SK-N-SH (cell line): ENCODE measurements at regions not wholly inside any gene's neighbourhood (a gene's known extent, or its start where the extent isn't known, plus 50 kb on each side); places are given as distances from the start of the nearest gene placed in this dataset.

ENCODE experiments used
- CTCF ChIA-PET: fragments of 300-600, 350-600 bp; formaldehyde crosslinking; extraction: SDS; loops from one replicate; lab custom pipeline; 2021; lab: Yijun Ruan, JAX
- POLR2A ChIA-PET: fragments of 350-600 bp; sonication (Branson Sonifier 250); formaldehyde crosslinking; extraction: SDS; loops from one replicate; lab custom pipeline; 2020; ENCODE audit warnings: antibody characterized with exemption, inconsistent platforms; lab: Yijun Ruan, JAX
- DNase-seq: peaks from one replicate; pipeline ENCODE4 v3.0.0; 2012
- H2AFZ ChIP-seq: fragments of 200-600 bp; sonication (generic); 2 replicates; pipeline ENCODE4 v1.8.1; 2016; ENCODE audit warnings: antibody characterized with exemption, mild to moderate bottlenecking, low read depth
- H3F3A ChIP-seq: fragments of 200-600 bp; sonication (generic); replicated peaks from 2 replicates; pipeline ENCODE3; 2016; ENCODE audit warnings: antibody characterized with exemption, mild to moderate bottlenecking; ENCODE audit not compliant: insufficient read depth
- H3K27ac ChIP-seq, 2 experiments: fragments of 200-500 bp in 1 of 2; fragments of 200-600 bp in 1 of 2; sonication (Bioruptor generic) in 1 of 2; sonication (generic), shearing (Covaris generic) in 1 of 2; 2 replicates each; pipeline versions ENCODE4 v1.5.1 to v1.6.1; 2014 to 2016; ENCODE audit warnings: low read depth in 2 of 2, inconsistent platforms in 1 of 2, low read length in 1 of 2, mild to moderate bottlenecking in 1 of 2, mixed read lengths in 1 of 2
- H3K27me3 ChIP-seq: fragments of 200-600 bp; sonication (generic), shearing (Covaris generic); 2 replicates; pipeline ENCODE4 v1.6.1; 2016; ENCODE audit warnings: mixed run types; ENCODE audit not compliant: insufficient read depth
- H3K36me3 ChIP-seq, 2 experiments: fragments of 200-500 bp in 1 of 2; fragments of 200-600 bp in 1 of 2; sonication (Bioruptor generic) in 1 of 2; sonication (generic) in 1 of 2; replicated peaks in 1 of 2; 2 replicates each; pipeline versions ENCODE3 to v1.5.1; 2014 to 2016; ENCODE audit warnings: low read length in 1 of 2, mild to moderate bottlenecking in 1 of 2; ENCODE audit not compliant: insufficient read depth in 2 of 2, control insufficient read depth in 1 of 2
- H3K4me1 ChIP-seq, 2 experiments: fragments of 200-500 bp in 1 of 2; fragments of 200-600 bp in 1 of 2; sonication (Bioruptor generic) in 1 of 2; sonication (generic), shearing (Covaris generic) in 1 of 2; 2 replicates each; pipeline versions ENCODE4 v1.5.1 to v1.6.1; 2014 to 2016; ENCODE audit warnings: low read depth in 1 of 2, low read length in 1 of 2, mixed run types in 1 of 2; ENCODE audit not compliant: insufficient read depth in 2 of 2, control insufficient read depth in 1 of 2
- H3K4me2 ChIP-seq: fragments of 200-600 bp; sonication (generic), shearing (Covaris generic); 2 replicates; pipeline ENCODE4 v1.6.1; 2017; ENCODE audit warnings: mixed run types
- H3K4me3 ChIP-seq, 2 experiments: fragments of 200-500 bp in 1 of 2; fragments of 200-600 bp in 1 of 2; sonication (Bioruptor generic) in 1 of 2; sonication (generic), shearing (Covaris generic) in 1 of 2; 2 replicates each; pipeline versions ENCODE4 v1.5.1 to v1.8.1; 2014 to 2016; ENCODE audit warnings: low read depth in 2 of 2, inconsistent platforms in 1 of 2, low read length in 1 of 2, mild to moderate bottlenecking in 1 of 2, mixed read lengths in 1 of 2, moderate library complexity in 1 of 2
- H3K79me2 ChIP-seq: fragments of 200-600 bp; sonication (generic); 2 replicates; pipeline ENCODE4 v1.8.1; 2017; ENCODE audit warnings: mild to moderate bottlenecking; ENCODE audit not compliant: insufficient read depth
- H3K9ac ChIP-seq: fragments of 200-600 bp; sonication (generic); 2 replicates; pipeline ENCODE4 v1.6.1; 2017; ENCODE audit warnings: mixed run types
- H3K9me2 ChIP-seq: fragments of 200-600 bp; sonication (generic); 2 replicates; pipeline ENCODE4 v1.6.1; 2017; ENCODE audit warnings: mixed run types
- H3K9me3 ChIP-seq: fragments of 200-600 bp; sonication (generic); 2 replicates; pipeline ENCODE4 v1.6.1; 2017; ENCODE audit warnings: mixed run types, mild to moderate bottlenecking, moderate library complexity
- H4K20me1 ChIP-seq: fragments of 200-600 bp; sonication (generic); 2 replicates; pipeline ENCODE4 v1.6.1; 2017; ENCODE audit warnings: mild to moderate bottlenecking, mixed run types; ENCODE audit not compliant: insufficient read depth
- CTCF ChIP-seq: fragments of 200-600 bp; sonication (generic); IDR thresholded peaks from 2 replicates; pipeline ENCODE4 v1.6.1; 2017; ENCODE audit warnings: antibody characterized with exemption, mild to moderate bottlenecking, moderate library complexity
- ELF1 ChIP-seq: IDR thresholded peaks from 2 replicates; pipeline ENCODE4 v1.4.0; 2012
- EZH2phosphoT487 ChIP-seq: fragments of 200-600 bp; sonication (generic); IDR thresholded peaks from 2 replicates; pipeline ENCODE4 v1.6.1; 2017; ENCODE audit warnings: low read depth, mixed run types, mild to moderate bottlenecking, antibody characterized with exemption, moderate library complexity, borderline replicate concordance
- FOSL2 ChIP-seq: IDR thresholded peaks from 2 replicates; pipeline ENCODE4 v1.4.0; 2012; ENCODE audit warnings: low read depth, mild to moderate bottlenecking, moderate library complexity, borderline replicate concordance
- FOXM1 ChIP-seq: IDR thresholded peaks from 2 replicates; pipeline ENCODE4 v1.4.0; 2012; ENCODE audit warnings: low read depth, mild to moderate bottlenecking
- GABPA ChIP-seq: IDR thresholded peaks from 2 replicates; pipeline ENCODE4 v1.4.0; 2012; ENCODE audit warnings: low read depth, mild to moderate bottlenecking
- JUND ChIP-seq: IDR thresholded peaks from 2 replicates; pipeline ENCODE4 v1.4.0; 2012
- MXI1 ChIP-seq: IDR thresholded peaks from 2 replicates; pipeline ENCODE4 v1.6.1; 2012; ENCODE audit warnings: mild to moderate bottlenecking, low read depth, low read length, improper control_type of control experiment
- NFIC ChIP-seq: IDR thresholded peaks from 2 replicates; pipeline ENCODE4 v1.4.0; 2012; ENCODE audit warnings: borderline replicate concordance
- SIN3A ChIP-seq: IDR thresholded peaks from 2 replicates; pipeline ENCODE4 v1.6.1; 2012; ENCODE audit warnings: low read depth, mild to moderate bottlenecking, low read length, moderate library complexity, borderline replicate concordance
- SMC3 ChIP-seq: IDR thresholded peaks from 2 replicates; pipeline ENCODE4 v1.6.1; 2012; ENCODE audit warnings: low read depth, low read length, improper control_type of control experiment
- TEAD4 ChIP-seq: IDR thresholded peaks from 2 replicates; pipeline ENCODE4 v1.4.0; 2012; ENCODE audit warnings: mild to moderate bottlenecking, borderline replicate concordance; ENCODE audit not compliant: insufficient read depth
- USF1 ChIP-seq: IDR thresholded peaks from 2 replicates; pipeline ENCODE4 v1.4.0; 2012; ENCODE audit warnings: low read depth, borderline replicate concordance
- YY1 ChIP-seq: IDR thresholded peaks from 2 replicates; pipeline ENCODE4 v1.4.0; 2012; ENCODE audit warnings: low read depth, mild to moderate bottlenecking
- WGBS: methylation state at CpG from one replicate; pipeline ENCODE4 v1.1.6; 2017; ENCODE audit warnings: low lambda C conversion rate; 5-methylcytosine and 5-hydroxymethylcytosine counted together

DNA sequence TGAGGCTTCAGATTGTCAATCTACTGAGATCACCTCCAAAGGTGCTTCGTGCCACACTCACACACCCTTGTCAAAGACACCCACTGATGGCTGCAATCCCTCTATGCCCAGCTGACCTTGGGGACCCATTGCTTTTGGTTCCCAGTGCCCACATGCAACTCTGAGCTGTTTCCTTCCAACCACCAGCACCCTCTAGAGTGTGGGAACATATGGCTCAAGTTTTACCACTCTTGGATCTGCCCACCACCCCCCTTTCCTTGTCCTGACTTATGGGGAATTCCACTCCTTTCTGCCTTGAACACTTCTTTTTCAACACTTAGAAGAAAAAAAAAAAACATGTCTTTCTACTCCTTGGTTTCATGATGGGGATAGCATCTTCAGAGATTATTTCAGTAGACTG is 360.2 kb downstream of the ENC1 start:
- H3K36me3 ChIP-seq: no peaks in the 10 kb centered on the region
- no peaks in the 10 kb centered on the region for H3F3A ChIP-seq
- no peak overlapping the region for H3K4me2 ChIP-seq
- H3K9me3 ChIP-seq: no peaks in the 10 kb centered on the region
- no peaks in the 10 kb centered on the region for H3K79me2 ChIP-seq
- ChIA-PET CTCF (no interaction called here), POLR2A (no interaction called here)
- H3K4me3 ChIP-seq: no peak overlapping the region
- no peak overlapping the region for H2AFZ ChIP-seq
- 79% methylated on average over 1 of the region's 1 CpG for WGBS
- no peak overlapping the region for H3K27ac ChIP-seq
- no peaks in the 10 kb centered on the region for H3K27me3 ChIP-seq
- H3K9ac ChIP-seq: no peak overlapping the region
- no peaks in the 10 kb centered on the region for H3K9me2 ChIP-seq
- H4K20me1 ChIP-seq: no peaks in the 10 kb centered on the region
- no peak for DNase-seq
- TF ChIP-seq GABPA (no peak), YY1 (no peak), FOXM1 (no peak), JUND (no peak), MXI1 (no peak), TEAD4 (no peak)
- TF ChIP-seq, all 33 proteins: peak for 0
- no peaks in the 10 kb centered on the region; a peak in 1 of 4 replicates for H3K4me1 ChIP-seq

DNA sequence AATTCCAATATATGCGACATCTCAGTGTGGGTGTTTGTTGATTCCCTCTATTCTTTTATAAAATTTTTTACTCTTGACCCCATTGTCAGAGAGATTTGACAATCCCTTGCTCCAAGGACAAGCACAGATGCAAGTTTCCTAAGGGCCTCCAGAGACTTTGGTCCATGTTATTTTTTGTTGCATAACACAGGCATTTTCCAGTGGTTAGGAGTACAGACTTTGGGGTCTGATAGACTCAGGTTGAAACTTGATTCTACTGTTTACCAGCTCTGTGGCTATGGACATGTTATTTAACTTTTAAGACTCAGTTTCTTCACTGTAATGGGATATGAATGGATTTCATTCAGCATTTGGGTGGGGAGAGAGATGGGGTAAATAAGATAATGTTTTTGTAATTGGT is 361.3 kb downstream of the ENC1 start:
- POLR2A ChIA-PET: no interaction called here
- H3K4me3 ChIP-seq: no peak overlapping the region
- H3K4me2 ChIP-seq: no peak overlapping the region
- H3K27me3 ChIP-seq: no peaks in the 10 kb centered on the region
- no peak overlapping the region for H3K9ac ChIP-seq
- H3K9me3 ChIP-seq: no peaks in the 10 kb centered on the region
- CTCF ChIA-PET: no interaction called here
- no peaks in the 10 kb centered on the region for H3K9me2 ChIP-seq
- no peaks in the 10 kb centered on the region for H3F3A ChIP-seq
- H4K20me1 ChIP-seq: no peaks in the 10 kb centered on the region
- H3K79me2 ChIP-seq: no peaks in the 10 kb centered on the region
- H3K27ac ChIP-seq: no peak overlapping the region
- no peaks in the 10 kb centered on the region; a peak in 1 of 4 replicates for H3K4me1 ChIP-seq
- WGBS: 48% methylated on average over 1 of the region's 1 CpG
- DNase-seq: no peak
- no peak overlapping the region for H2AFZ ChIP-seq
- no peaks in the 10 kb centered on the region for H3K36me3 ChIP-seq
- no peak for TF ChIP-seq YY1
- no peak for TF ChIP-seq SMC3
- TF ChIP-seq USF1: no peak
- no peak for TF ChIP-seq TEAD4
- no peak for TF ChIP-seq SIN3A
- TF ChIP-seq FOXM1: no peak
- no peak for TF ChIP-seq EZH2phosphoT487
- no peak for TF ChIP-seq NFIC
- no peak for TF ChIP-seq CTCF
- TF ChIP-seq ELF1: no peak
- no peak for TF ChIP-seq FOSL2
